Mammary epithelial cell (primary cell): ENCODE measurements at regions not wholly inside any gene's neighbourhood (a gene's known extent, or its start where the extent isn't known, plus 50 kb on each side); places are given as distances from the start of the nearest gene placed in this dataset.

Experiments used
- CTCF ChIP-seq, 2 donors: IDR thresholded peaks in 1 of 2; conservative IDR thresholded peaks in 1 of 2; 2 replicates each; pipeline ENCODE4 v1.5.1; 2011 to 2012; ENCODE audit warnings: inconsistent platforms in 2 of 2, low read length in 2 of 2, mild to moderate bottlenecking in 2 of 2, control low read depth in 1 of 2, low read depth in 1 of 2; ENCODE audit not compliant: insufficient read depth in 1 of 2; ENCODE audit errors: extremely low read depth in 1 of 2
- EZH2 ChIP-seq: IDR thresholded peaks from 2 replicates; pipeline ENCODE4 v1.6.1; 2012; ENCODE audit warnings: low read length, inconsistent platforms, borderline replicate concordance

GRCh38 chr3:181318321-181318720 lies 328.8 kb upstream of the DNAJC19 start:
- TF ChIP-seq CTCF (conservative IDR thresholded peaks at IDR 0.05 in 1 of 2, IDR thresholded peaks at IDR 0.05 in 1 of 2; ENCODE audit: extremely low read depth in 1 of 2, insufficient read depth in 1 of 2, low read depth in 1 of 2, low read length in 2 of 2) = no peak
- no peak for TF ChIP-seq EZH2
